Left lung (tissue), 4 donors: ENCODE measurements at regions not wholly inside any gene's neighbourhood (a gene's known extent, or its start where the extent isn't known, plus 50 kb on each side); places are given as distances from the start of the nearest gene placed in this dataset.

ENCODE experiments used
- ATAC-seq: fragments of 200-7000 bp; cut with Tn5 transposase; one replicate; pipeline ENCODE4 v1.9.1; 2020; ENCODE audit warnings: moderate library complexity
- DNase-seq, 4 donors: peaks; one replicate each; pipeline ENCODE4 v3.0.0-alpha.2; 2013 to 2020
- H3K27ac ChIP-seq, 2 donors: fragments of 200-600 bp; sonication (generic) in 1 of 2; one replicate each; pipeline versions ENCODE4 v1.5.0 to v1.8.0; 2020 to 2021
- H3K27me3 ChIP-seq, 2 donors: fragments of 200-600 bp; sonication (generic) in 1 of 2; one replicate each; pipeline versions ENCODE4 v1.5.0 to v1.8.0; 2020 to 2021
- H3K36me3 ChIP-seq, 2 donors: fragments of 200-600 bp; sonication (generic) in 1 of 2; one replicate each; pipeline versions ENCODE4 v1.5.0 to v1.8.0; 2020 to 2021
- H3K4me1 ChIP-seq, 2 donors: fragments of 200-600 bp; one replicate each; pipeline ENCODE4 v1.8.0; 2021
- H3K4me3 ChIP-seq, 2 donors: fragments of 200-600 bp; sonication (generic) in 1 of 2; one replicate each; pipeline versions ENCODE4 v1.5.0 to v1.8.0; 2020 to 2021; ENCODE audit warnings: mild to moderate bottlenecking in 1 of 2
- H3K9me3 ChIP-seq, 2 donors: fragments of 200-600 bp; sonication (generic) in 1 of 2; one replicate each; pipeline versions ENCODE4 v1.5.0 to v1.8.0; 2020 to 2021
- intact Hi-C, 2 donors: fragments of 100-400 bp; cut with DNase I; formaldehyde crosslinking; loops; one replicate each; pipeline versions ENCODE4 v1.11.2 to v1.14.2; 2022
- TF ChIP-seq, protein P1 (sequence below), 2 donors: fragments of 200-600 bp; sonication (generic) in 1 of 2; IDR thresholded peaks; one replicate each; pipeline versions ENCODE4 v1.5.0 to v1.8.0; 2021; ENCODE audit warnings: antibody characterized with exemption in 2 of 2
- donor health status: DM: no; HTN: yes; CAD: no.
- donor health status: DM: no; HTN: no; CAD: no.

DNA sequence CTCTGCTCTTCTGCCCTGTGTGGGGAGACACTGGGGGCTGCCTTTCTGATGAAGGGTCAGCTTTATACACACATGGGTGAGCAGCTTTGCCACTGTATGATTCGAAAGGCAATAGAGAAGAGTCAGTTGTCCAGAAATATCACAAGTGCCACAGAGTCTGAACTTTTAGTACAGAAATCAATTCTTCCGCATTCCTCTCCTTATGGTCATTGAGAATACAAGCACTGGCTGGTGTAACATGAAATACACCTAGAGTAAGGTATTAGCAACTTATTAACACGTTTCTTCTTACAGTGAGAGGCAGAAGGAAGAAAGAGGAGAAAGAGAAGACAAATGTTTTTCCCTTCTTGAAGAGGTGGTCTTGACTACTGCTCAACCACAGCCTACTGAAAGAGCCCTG lies 579.2 kb downstream of the ZEB2 start:
- ATAC-seq (peak; percentile 66), DNase-seq (no peak)
- TF ChIP-seq, protein P1, sequence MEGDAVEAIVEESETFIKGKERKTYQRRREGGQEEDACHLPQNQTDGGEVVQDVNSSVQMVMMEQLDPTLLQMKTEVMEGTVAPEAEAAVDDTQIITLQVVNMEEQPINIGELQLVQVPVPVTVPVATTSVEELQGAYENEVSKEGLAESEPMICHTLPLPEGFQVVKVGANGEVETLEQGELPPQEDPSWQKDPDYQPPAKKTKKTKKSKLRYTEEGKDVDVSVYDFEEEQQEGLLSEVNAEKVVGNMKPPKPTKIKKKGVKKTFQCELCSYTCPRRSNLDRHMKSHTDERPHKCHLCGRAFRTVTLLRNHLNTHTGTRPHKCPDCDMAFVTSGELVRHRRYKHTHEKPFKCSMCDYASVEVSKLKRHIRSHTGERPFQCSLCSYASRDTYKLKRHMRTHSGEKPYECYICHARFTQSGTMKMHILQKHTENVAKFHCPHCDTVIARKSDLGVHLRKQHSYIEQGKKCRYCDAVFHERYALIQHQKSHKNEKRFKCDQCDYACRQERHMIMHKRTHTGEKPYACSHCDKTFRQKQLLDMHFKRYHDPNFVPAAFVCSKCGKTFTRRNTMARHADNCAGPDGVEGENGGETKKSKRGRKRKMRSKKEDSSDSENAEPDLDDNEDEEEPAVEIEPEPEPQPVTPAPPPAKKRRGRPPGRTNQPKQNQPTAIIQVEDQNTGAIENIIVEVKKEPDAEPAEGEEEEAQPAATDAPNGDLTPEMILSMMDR (IDR thresholded peaks at IDR 0.05): no peak
- Histone ChIP-seq H3K9me3 (no peaks in the 10 kb centered on the region), H3K36me3 (no peaks in the 10 kb centered on the region), H3K4me3 (no peak overlapping the region), H3K27ac (peak overlapping the region; percentile 14 to 93), H3K4me1 (peaks cover 5 to 19% of the 10 kb centered on the region in 2 donors), H3K27me3 (peaks cover 10 to 43% of the 10 kb centered on the region in 2 donors)
- intact Hi-C loops: no loop called here

DNA sequence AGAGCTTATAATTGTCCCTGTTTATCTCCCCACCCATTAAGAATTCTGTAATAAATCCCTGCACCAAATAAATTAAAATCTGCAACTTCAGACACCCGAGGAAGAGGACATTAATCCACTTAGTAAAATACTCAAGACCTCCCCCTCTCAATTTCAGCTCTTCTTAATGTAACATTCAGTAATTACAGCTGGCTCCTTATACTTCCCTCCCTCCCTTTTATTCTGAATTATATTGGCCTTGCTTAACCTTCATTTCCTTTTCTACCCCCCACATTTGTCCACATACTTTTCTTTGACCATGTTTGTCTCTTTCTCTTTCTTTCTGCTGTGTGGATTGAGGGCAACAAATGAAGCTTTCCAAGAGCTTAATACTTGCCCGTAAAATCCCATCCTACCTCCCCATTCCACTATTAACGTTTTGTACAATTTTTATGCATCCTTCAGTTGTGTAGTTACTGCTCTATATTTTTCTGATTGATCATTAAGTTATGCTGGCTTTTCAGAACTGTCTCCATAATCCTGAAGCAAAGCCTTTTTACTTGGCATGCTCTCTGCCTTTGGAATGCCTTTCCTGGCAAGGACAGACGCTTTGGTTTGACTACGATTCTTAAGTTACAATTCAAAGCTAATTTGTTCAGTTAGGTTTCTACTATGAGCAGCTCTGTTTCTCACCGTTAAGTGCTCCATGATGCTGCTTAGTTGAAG lies 580.1 kb downstream of the ZEB2 start:
- peak in 2 of 4 donors; percentile 65 to 70 for DNase-seq
- ATAC-seq: peak; percentile 19

DNA sequence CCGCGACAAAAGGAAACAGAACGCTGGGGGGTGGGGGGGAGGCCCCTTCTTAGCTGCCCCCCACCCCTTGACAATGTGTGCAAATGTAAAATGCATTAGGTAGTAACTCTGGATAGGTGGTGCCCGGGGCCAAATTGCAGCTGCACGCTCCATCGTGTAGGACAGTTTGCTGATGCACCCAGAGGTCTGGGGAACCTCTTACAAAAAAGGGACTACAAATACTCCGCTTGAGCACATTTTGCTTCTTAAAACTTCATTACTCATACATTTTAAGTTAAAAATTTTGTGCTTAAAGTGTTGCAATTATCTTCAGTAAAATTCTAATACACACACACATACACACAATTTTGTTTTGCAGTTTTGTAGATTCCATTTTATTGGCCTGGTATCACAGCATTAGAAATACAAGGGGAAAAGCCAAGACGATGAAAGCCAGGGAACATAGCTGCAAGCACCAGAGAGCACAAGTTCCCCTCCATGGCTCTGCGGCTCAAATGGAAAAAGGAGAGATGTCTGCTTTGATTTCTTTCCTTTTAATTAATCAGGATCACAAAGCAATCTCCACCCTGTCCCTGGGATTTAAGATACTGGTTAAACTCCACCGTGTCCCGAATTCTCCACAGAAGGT lies 582.1 kb downstream of the ZEB2 start:
- TF ChIP-seq, protein P1 (IDR thresholded peaks at IDR 0.05): no peak
- intact Hi-C loops: no loop called here
- Histone ChIP-seq H3K27me3 (peaks cover 10 to 44% of the 10 kb centered on the region in 2 donors), H3K9me3 (no peaks in the 10 kb centered on the region), H3K36me3 (no peaks in the 10 kb centered on the region), H3K4me3 (peak overlapping the region; percentile 32 to 44), H3K27ac (peak overlapping the region; percentile 79 to 93), H3K4me1 (peaks cover 5 to 19% of the 10 kb centered on the region in 2 donors)
- DNase-seq (no peak), ATAC-seq (no peak)

More for the DNA sequence above, 580.1 kb downstream of the ZEB2 start:
- H3K4me1 ChIP-seq: peaks cover 5 to 19% of the 10 kb centered on the region in 2 donors
- TF ChIP-seq, protein P1 (IDR thresholded peaks at IDR 0.05): no peak
- no peak overlapping the region for H3K4me3 ChIP-seq
- H3K36me3 ChIP-seq: no peaks in the 10 kb centered on the region
- H3K27ac ChIP-seq: peak overlapping the region; percentile 14 to 93
- no peaks in the 10 kb centered on the region for H3K9me3 ChIP-seq
- intact Hi-C loops: no loop called here
- peaks cover 10 to 44% of the 10 kb centered on the region in 2 donors for H3K27me3 ChIP-seq

DNA sequence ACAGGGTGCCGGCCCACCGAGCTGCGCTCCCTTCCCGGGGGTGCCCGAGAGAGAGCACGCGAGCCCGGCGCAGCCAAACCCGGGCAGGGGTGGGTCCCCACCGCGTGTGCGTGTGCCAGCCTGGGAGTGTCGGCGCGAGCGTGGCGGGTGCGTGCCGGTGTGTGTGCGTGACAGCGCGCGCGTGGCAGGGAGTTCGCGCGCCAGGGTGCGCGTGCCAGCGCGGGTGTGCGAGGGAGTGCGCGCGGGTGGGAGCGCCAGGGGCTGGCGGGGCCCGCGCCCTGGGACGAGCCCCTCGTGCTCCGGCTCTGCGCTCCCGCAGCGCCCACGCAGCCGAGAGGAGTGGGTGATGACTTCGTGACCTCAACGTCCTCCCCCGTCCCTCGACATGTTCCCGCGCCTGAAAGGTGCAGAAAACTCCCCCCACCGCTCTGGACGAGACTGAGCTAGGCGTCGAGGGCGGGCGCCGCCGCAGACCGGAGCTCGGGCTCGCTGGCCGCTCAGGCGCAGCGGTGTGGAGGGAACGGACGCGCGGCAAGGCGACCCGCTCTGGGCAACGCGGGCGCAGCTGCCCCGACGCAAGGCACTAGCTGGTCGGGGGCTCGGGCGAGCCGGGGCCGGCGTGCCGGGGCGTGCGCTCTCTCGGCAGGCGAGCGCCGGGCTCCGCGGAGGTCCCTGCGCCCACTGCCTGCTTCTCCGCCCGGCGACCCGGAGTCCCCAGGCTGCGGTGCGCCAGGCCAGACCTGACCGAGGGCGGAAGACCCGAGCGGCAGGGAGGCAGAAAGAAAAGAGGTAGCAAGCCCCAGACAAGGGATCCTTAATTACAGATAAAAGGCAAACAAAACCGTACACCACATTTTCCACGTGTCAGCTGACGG lies 582.8 kb downstream of the ZEB2 start:
- intact Hi-C loops: no loop called here

More for the DNA sequence above, 582.8 kb downstream of the ZEB2 start:
- peak; percentile 67 for ATAC-seq
- H3K4me3 ChIP-seq: peak overlapping the region; percentile 32 to 44
- peak overlapping the region; percentile 79 to 93 for H3K27ac ChIP-seq
- DNase-seq: peak in 2 of 4 donors; percentile 35 to 85
- no peaks in the 10 kb centered on the region for H3K36me3 ChIP-seq
- H3K27me3 ChIP-seq: peaks cover 10 to 44% of the 10 kb centered on the region in 2 donors
- H3K4me1 ChIP-seq: peaks cover 5 to 19% of the 10 kb centered on the region in 2 donors
- TF ChIP-seq, protein P1 (IDR thresholded peaks at IDR 0.05): no peak
- no peaks in the 10 kb centered on the region for H3K9me3 ChIP-seq
